ENCODE measurements at regions not wholly inside any gene's neighbourhood (a gene's known extent, or its start where the extent isn't known, plus 50 kb on each side); places are given as distances from the start of the nearest gene placed in this dataset.

DNA sequence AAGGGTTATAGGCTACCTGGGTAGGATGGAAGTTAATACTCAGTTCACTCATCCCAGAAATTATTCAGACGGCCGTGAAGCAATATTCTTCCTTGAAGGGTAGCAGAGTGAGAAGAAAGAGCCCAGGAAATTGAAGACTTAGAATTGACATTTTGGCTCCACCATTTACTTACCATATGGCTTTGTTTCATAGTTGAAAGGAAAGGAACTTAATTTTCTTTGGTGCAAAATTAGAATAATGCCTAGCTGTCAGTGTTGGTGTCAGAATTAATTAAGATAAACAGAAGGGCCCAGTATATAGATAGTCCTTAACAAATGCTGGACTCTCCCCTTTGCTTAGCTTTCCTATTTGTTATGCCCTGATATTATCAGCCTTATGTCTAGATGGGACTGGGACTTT, 263.2 kb downstream of the KCNJ3 start:
- TF ChIP-seq, protein P1, sequence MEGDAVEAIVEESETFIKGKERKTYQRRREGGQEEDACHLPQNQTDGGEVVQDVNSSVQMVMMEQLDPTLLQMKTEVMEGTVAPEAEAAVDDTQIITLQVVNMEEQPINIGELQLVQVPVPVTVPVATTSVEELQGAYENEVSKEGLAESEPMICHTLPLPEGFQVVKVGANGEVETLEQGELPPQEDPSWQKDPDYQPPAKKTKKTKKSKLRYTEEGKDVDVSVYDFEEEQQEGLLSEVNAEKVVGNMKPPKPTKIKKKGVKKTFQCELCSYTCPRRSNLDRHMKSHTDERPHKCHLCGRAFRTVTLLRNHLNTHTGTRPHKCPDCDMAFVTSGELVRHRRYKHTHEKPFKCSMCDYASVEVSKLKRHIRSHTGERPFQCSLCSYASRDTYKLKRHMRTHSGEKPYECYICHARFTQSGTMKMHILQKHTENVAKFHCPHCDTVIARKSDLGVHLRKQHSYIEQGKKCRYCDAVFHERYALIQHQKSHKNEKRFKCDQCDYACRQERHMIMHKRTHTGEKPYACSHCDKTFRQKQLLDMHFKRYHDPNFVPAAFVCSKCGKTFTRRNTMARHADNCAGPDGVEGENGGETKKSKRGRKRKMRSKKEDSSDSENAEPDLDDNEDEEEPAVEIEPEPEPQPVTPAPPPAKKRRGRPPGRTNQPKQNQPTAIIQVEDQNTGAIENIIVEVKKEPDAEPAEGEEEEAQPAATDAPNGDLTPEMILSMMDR (conservative IDR thresholded peaks at IDR 0.05; ENCODE audit: low read length), result no peak
- no peak for TF ChIP-seq EZH2phosphoT487 (IDR thresholded peaks at IDR 0.05; ENCODE audit: borderline replicate concordance)
